ENCODE measurements at regions not wholly inside any gene's neighbourhood (a gene's known extent, or its start where the extent isn't known, plus 50 kb on each side); places are given as distances from the start of the nearest gene placed in this dataset.

DNA sequence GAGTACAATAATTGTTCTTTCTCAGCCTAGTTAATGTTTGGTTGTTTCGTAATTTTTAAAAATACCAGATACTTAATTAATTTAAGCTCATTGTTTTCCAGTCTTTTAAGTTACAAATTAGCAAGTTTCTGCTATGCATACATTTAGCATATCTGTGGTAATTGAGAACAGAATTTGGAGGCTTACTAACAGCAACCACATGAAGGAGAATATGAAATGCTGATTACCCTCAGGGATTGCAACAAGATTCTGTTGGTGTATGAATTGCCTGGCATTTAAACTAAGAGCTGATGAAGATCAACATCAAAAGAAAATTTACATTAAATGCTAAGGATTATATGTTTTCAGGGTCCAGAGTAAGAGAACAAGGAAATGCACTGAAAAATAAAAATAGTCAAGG is 580.0 kb upstream of the INTU start:
- peaks cover 0 to 6% (median 0%) of the 10 kb centered on the region in 4 donors for H3K4me1 ChIP-seq
- intact Hi-C loops (cut with DNase I; ENCODE audit: low total_unique reads): no loop called here
- no peaks in the 10 kb centered on the region for H3K27me3 ChIP-seq
- peaks cover 3 to 12% (median 11%) of the 10 kb centered on the region in 3 donors for H3K9me3 ChIP-seq
- H3K27ac ChIP-seq: no peak overlapping the region
- TF ChIP-seq, protein P1, sequence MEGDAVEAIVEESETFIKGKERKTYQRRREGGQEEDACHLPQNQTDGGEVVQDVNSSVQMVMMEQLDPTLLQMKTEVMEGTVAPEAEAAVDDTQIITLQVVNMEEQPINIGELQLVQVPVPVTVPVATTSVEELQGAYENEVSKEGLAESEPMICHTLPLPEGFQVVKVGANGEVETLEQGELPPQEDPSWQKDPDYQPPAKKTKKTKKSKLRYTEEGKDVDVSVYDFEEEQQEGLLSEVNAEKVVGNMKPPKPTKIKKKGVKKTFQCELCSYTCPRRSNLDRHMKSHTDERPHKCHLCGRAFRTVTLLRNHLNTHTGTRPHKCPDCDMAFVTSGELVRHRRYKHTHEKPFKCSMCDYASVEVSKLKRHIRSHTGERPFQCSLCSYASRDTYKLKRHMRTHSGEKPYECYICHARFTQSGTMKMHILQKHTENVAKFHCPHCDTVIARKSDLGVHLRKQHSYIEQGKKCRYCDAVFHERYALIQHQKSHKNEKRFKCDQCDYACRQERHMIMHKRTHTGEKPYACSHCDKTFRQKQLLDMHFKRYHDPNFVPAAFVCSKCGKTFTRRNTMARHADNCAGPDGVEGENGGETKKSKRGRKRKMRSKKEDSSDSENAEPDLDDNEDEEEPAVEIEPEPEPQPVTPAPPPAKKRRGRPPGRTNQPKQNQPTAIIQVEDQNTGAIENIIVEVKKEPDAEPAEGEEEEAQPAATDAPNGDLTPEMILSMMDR (IDR thresholded peaks at IDR 0.05): no peak
- H3K36me3 ChIP-seq: no peaks in the 10 kb centered on the region
- no peak for DNase-seq
- no peak overlapping the region for H3K4me3 ChIP-seq

DNA sequence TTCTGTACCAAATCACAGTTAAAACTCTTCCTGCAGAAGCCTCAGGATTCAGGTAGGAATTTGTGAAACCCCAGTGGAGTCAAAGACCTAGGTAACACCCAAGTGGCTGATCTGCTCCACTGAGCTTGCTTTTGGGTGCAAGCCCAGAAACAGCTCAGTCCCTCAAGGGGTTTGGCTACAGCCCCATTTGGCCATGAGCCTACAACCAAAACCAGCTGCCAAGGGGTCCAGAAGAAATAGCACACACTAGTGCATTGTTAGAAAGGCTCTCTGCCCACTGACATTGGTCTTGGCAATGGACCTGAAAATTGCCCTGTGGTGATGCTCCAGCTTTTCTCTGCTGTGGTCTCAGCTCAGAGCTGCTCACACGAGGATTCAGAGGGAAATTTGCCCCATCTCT is 577.4 kb upstream of the INTU start:
- Histone ChIP-seq H3K27ac (no peak overlapping the region), H3K4me3 (no peak overlapping the region), H3K27me3 (no peaks in the 10 kb centered on the region), H3K36me3 (no peaks in the 10 kb centered on the region), H3K4me1 (peaks cover 0 to 6% (median 0%) of the 10 kb centered on the region in 4 donors), H3K9me3 (peaks cover 3 to 12% (median 11%) of the 10 kb centered on the region in 3 donors)
- TF ChIP-seq, protein P1 (IDR thresholded peaks at IDR 0.05): no peak
- DNase-seq: no peak
- intact Hi-C loops (cut with DNase I; ENCODE audit: low total_unique reads): no loop called here

DNA sequence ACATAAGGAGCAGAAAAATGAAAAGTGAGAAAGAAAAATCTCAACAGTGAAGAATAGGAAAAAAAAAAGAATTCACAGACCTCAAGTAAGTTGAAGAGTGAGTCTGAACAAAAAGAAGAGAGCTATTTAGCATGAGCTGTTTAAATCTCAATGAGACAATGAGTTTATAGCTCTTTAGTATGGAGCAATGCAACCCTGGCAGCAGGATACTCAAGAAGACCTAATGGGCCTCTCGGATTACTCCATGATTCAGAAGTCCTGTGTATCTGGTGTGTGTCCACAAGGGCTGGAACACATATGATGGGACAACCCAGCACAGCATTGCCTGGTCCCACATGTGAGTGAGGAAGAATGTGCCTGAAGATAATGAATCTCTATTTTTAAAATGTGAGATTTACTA is 563.1 kb upstream of the INTU start:
- Histone ChIP-seq H3K27ac (no peak overlapping the region), H3K9me3 (no peaks in the 10 kb centered on the region), H3K4me1 (no peaks in the 10 kb centered on the region), H3K36me3 (no peaks in the 10 kb centered on the region), H3K27me3 (no peaks in the 10 kb centered on the region), H3K4me3 (no peak overlapping the region)
- intact Hi-C loops (cut with DNase I; ENCODE audit: low total_unique reads): no loop called here
- TF ChIP-seq, protein P1 (IDR thresholded peaks at IDR 0.05): no peak
- DNase-seq: no peak

DNA sequence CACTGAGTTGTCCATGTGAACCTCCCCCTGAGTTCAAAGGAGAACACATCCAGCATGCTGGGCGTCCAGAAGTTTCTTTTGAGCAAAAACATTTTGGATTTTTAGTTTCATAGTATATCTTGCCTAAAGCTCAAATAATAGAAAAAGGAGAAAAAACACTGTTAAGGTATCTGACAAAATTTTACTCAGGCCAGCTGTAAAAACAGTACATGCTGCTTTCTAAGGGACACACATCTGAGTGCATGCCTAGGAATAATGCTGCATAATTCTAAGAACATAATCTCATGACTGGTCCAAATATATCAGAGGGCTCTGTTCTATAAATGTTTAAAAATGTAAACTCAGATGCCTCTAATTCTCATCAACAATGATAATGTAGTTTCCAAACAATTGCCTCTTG is 561.3 kb upstream of the INTU start:
- no peaks in the 10 kb centered on the region for H3K27me3 ChIP-seq
- H3K36me3 ChIP-seq: no peaks in the 10 kb centered on the region
- H3K4me3 ChIP-seq: no peak overlapping the region
- H3K4me1 ChIP-seq: no peaks in the 10 kb centered on the region
- TF ChIP-seq, protein P1 (IDR thresholded peaks at IDR 0.05): no peak
- no peak overlapping the region for H3K27ac ChIP-seq
- H3K9me3 ChIP-seq: no peaks in the 10 kb centered on the region
- no peak for DNase-seq
- intact Hi-C loops (cut with DNase I; ENCODE audit: low total_unique reads): no loop called here

DNA sequence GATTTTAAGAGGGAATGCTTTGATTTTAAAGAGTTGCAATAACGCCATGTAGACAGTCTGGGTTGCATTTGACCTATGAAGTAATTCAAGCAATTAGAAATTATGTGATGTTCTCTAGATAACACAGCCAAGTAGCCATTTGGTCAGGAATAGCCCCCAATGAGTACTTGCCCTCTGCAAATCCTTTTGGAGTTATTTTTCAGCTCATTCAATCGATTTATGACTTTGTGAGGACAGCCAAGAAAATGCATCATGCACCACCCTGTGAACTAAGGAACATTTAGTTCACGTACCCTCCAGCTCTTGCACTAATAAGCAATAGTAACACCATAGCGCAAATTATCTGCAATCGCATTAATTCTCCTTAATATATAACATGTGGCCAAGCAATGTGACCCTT is 552.6 kb upstream of the INTU start:
- Histone ChIP-seq H3K9me3 (no peaks in the 10 kb centered on the region), H3K27me3 (no peaks in the 10 kb centered on the region), H3K4me1 (no peaks in the 10 kb centered on the region), H3K27ac (no peak overlapping the region), H3K36me3 (no peaks in the 10 kb centered on the region), H3K4me3 (no peak overlapping the region)
- TF ChIP-seq, protein P1 (IDR thresholded peaks at IDR 0.05): no peak
- DNase-seq: no peak
- intact Hi-C loops (cut with DNase I; ENCODE audit: low total_unique reads): no loop called here

DNA sequence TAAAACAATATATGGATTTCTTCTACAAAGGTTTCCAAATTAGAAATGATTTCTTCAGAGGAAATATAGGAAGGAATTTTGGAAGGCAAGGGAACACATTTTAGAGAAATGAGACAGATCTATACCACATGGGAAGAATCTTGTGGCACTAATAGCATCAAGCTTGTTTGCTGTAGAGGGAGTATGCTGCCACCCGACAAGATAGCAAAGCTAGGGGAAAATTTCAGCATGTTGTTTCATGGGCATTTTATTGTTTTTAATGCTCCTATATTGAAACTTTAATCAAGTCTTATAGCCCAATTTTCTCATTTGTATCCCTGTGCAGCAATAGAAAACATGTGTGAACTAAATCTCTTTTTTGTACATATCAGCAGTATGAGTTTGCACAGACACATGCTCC is 551.7 kb upstream of the INTU start:
- DNase-seq: no peak
- Histone ChIP-seq H3K27me3 (no peaks in the 10 kb centered on the region), H3K4me3 (no peak overlapping the region), H3K27ac (no peak overlapping the region), H3K9me3 (no peaks in the 10 kb centered on the region), H3K4me1 (no peaks in the 10 kb centered on the region), H3K36me3 (no peaks in the 10 kb centered on the region)
- TF ChIP-seq, protein P1 (IDR thresholded peaks at IDR 0.05): no peak
- intact Hi-C loops (cut with DNase I; ENCODE audit: low total_unique reads): no loop called here
